ENCODE measurements at regions not wholly inside any gene's neighbourhood (a gene's known extent, or its start where the extent isn't known, plus 50 kb on each side); places are given as distances from the start of the nearest gene placed in this dataset.

DNA sequence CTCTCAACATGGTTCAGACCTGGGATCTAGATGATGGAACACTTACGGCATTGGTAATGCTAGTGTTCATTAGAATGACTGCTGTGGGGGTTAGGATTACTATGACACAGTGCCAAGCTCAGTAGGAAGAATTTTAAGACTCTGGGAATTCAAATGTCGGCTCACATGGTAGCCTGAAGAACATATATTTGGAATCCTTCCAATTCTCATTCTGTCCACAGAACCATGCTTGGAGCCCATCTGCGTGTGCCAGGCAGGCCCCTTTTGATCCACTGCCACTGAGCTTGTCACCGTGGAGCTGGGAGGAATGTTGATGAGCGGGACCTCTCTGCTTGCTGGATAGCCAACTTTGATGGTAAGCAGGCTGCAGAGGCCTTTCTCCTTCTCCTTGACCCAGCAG, 322.0 kb upstream of the SOX11 start:
- CTCF ChIA-PET, result no interaction called here
- DNase-seq, result no peak

DNA sequence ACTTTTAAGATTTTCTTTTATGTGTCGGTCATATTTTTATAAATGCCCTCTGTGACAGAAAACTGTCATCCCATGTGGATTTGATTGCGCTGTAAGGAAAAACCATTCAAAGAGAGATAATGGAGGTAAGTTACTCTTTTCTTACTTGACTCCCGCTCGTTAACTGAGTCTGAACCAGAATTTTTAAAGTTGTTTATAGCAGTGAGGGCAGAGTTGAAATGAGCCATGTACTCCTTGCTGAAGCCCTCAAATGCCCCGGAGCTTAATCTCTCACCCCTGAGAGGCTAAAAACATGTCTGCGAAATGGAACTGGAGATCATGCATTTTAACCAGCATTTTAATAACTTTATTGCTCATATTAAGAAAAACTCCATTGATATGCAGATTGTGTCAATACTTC, 320.0 kb upstream of the SOX11 start:
- Histone ChIP-seq H4K20me1 (ENCODE audit: insufficient read depth) (no peaks in the 10 kb centered on the region; the same call in 1 of the 2 replicates), H2AFZ (no peak overlapping the region), H3K4me1 (replicated peaks; ENCODE audit: insufficient read depth) (no peaks in the 10 kb centered on the region), H3K27ac (no peak overlapping the region), H3K79me2 (ENCODE audit: low read depth) (no peaks in the 10 kb centered on the region), H3K4me2 (no peak overlapping the region), H3K27me3 (ENCODE audit: insufficient read depth, low read depth) (peaks cover 46% of the 10 kb centered on the region), H3F3A (ENCODE audit: insufficient read depth, low read depth) (no peaks in the 10 kb centered on the region), H3K9me3 (ENCODE audit: insufficient read depth, low read depth) (no peaks in the 10 kb centered on the region), H3K9me2 (ENCODE audit: insufficient read depth) (no peaks in the 10 kb centered on the region), H3K4me3 (no peak overlapping the region), H3K36me3 (ENCODE audit: low read depth) (no peaks in the 10 kb centered on the region)
- ChIA-PET POLR2A (ENCODE audit: unreplicated experiment) (no interaction called here), CTCF (no interaction called here)
- intact Hi-C loops (cut with micrococcal nuclease; ENCODE audit: unreplicated experiment), result no loop called here
- no peak for DNase-seq
- TF ChIP-seq EZH2 (IDR thresholded peaks at IDR 0.05; ENCODE audit: low read depth), result no peak
- TF ChIP-seq, protein P1, sequence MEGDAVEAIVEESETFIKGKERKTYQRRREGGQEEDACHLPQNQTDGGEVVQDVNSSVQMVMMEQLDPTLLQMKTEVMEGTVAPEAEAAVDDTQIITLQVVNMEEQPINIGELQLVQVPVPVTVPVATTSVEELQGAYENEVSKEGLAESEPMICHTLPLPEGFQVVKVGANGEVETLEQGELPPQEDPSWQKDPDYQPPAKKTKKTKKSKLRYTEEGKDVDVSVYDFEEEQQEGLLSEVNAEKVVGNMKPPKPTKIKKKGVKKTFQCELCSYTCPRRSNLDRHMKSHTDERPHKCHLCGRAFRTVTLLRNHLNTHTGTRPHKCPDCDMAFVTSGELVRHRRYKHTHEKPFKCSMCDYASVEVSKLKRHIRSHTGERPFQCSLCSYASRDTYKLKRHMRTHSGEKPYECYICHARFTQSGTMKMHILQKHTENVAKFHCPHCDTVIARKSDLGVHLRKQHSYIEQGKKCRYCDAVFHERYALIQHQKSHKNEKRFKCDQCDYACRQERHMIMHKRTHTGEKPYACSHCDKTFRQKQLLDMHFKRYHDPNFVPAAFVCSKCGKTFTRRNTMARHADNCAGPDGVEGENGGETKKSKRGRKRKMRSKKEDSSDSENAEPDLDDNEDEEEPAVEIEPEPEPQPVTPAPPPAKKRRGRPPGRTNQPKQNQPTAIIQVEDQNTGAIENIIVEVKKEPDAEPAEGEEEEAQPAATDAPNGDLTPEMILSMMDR (conservative IDR thresholded peaks at IDR 0.05), result no peak
- no TSS peak for BruUV-seq (replicated peaks)

More for the DNA sequence above, 322.0 kb upstream of the SOX11 start:
- no peaks in the 10 kb centered on the region; the same call in 1 of the 2 replicates for H4K20me1 ChIP-seq (ENCODE audit: insufficient read depth)
- no peaks in the 10 kb centered on the region for H3F3A ChIP-seq (ENCODE audit: insufficient read depth, low read depth)
- no peak overlapping the region for H2AFZ ChIP-seq
- H3K4me1 ChIP-seq (replicated peaks; ENCODE audit: insufficient read depth), result no peaks in the 10 kb centered on the region
- H3K27me3 ChIP-seq (ENCODE audit: insufficient read depth, low read depth), result peaks cover 43% of the 10 kb centered on the region
- H3K36me3 ChIP-seq (ENCODE audit: low read depth), result no peaks in the 10 kb centered on the region
- no peak overlapping the region for H3K4me3 ChIP-seq
- POLR2A ChIA-PET (ENCODE audit: unreplicated experiment), result no interaction called here
- intact Hi-C loops (cut with micrococcal nuclease; ENCODE audit: unreplicated experiment), result no loop called here
- no peaks in the 10 kb centered on the region for H3K79me2 ChIP-seq (ENCODE audit: low read depth)
- H3K27ac ChIP-seq, result no peak overlapping the region
- H3K9me2 ChIP-seq (ENCODE audit: insufficient read depth), result no peaks in the 10 kb centered on the region
- no peak overlapping the region for H3K4me2 ChIP-seq
- TF ChIP-seq, protein P1 (conservative IDR thresholded peaks at IDR 0.05), result no peak
- no peak for TF ChIP-seq EZH2 (IDR thresholded peaks at IDR 0.05; ENCODE audit: low read depth)
- no TSS peak for BruUV-seq (replicated peaks)
- no peaks in the 10 kb centered on the region for H3K9me3 ChIP-seq (ENCODE audit: insufficient read depth, low read depth)

DNA sequence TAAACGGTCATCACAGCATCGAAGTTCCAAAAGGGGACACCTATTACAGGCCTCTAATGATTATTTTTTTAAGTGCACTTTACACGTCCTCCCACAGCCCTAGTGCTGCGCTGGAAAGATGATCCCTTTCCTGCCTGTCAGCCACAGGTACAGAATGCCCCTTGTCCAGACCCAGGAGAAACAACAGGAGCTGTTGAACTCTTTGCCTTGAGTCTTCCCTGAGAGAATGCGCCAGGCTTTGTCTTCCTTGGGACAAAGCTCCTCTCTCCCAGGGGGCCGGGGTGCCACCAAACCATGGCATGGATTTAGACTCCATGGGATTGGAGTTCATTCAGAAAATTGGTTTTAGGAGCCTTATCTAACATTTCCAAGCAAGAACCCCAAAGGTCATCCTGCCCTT, 319.0 kb upstream of the SOX11 start:
- H3F3A ChIP-seq (ENCODE audit: insufficient read depth, low read depth), result no peaks in the 10 kb centered on the region
- no peaks in the 10 kb centered on the region for H3K9me2 ChIP-seq (ENCODE audit: insufficient read depth)
- no peaks in the 10 kb centered on the region for H3K4me1 ChIP-seq (replicated peaks; ENCODE audit: insufficient read depth)
- no peak overlapping the region for H3K4me3 ChIP-seq
- no peak overlapping the region for H3K27ac ChIP-seq
- POLR2A ChIA-PET (ENCODE audit: unreplicated experiment), result no interaction called here
- no peak for DNase-seq
- intact Hi-C loops (cut with micrococcal nuclease; ENCODE audit: unreplicated experiment), result no loop called here
- H4K20me1 ChIP-seq (ENCODE audit: insufficient read depth), result no peaks in the 10 kb centered on the region; the same call in 1 of the 2 replicates
- H2AFZ ChIP-seq, result no peak overlapping the region
- TF ChIP-seq, protein P1 (conservative IDR thresholded peaks at IDR 0.05), result no peak
- no peak for TF ChIP-seq EZH2 (IDR thresholded peaks at IDR 0.05; ENCODE audit: low read depth)
- H3K9me3 ChIP-seq (ENCODE audit: insufficient read depth, low read depth), result no peaks in the 10 kb centered on the region
- no TSS peak for BruUV-seq (replicated peaks)
- no peaks in the 10 kb centered on the region for H3K79me2 ChIP-seq (ENCODE audit: low read depth)
- H3K36me3 ChIP-seq (ENCODE audit: low read depth), result no peaks in the 10 kb centered on the region
- CTCF ChIA-PET, result no interaction called here
- H3K27me3 ChIP-seq (ENCODE audit: insufficient read depth, low read depth), result peaks cover 46% of the 10 kb centered on the region
- H3K4me2 ChIP-seq, result no peak overlapping the region
